Embryonic facial prominence (tissue), 1 donor: ENCODE measurements at regions not wholly inside any gene's neighbourhood (a gene's known extent, or its start where the extent isn't known, plus 50 kb on each side); places are given as distances from the start of the nearest gene placed in this dataset.
"Not testable (repeated sequence)": the region's sequence is repeated elsewhere in the genome, so short reads cannot be mapped to it uniquely, and the experiment has no call there.

Experiments
- DNase-seq: peaks from one replicate; pipeline ENCODE4 v3.0.0-alpha.2; 2016; ENCODE audit errors: extremely low spot score

- peak; percentile 14 for DNase-seq
These were observed 379.7 kb downstream of the RPS24 start for GRCh38 chr10:78413076-78414055.

GRCh38 chr10:78414380-78414779 is 380.7 kb downstream of the RPS24 start:
- DNase-seq: no peak

GRCh38 chr10:78415111-78415510 is 381.4 kb downstream of the RPS24 start:
- DNase-seq: no peak

- no peak for DNase-seq
These were observed 382.7 kb downstream of the RPS24 start for GRCh38 chr10:78416031-78417011.

GRCh38 chr10:78417425-78418370 is 384.0 kb downstream of the RPS24 start:
- DNase-seq: no peak

- DNase-seq: no peak
These were observed 386.0 kb downstream of the RPS24 start for GRCh38 chr10:78419481-78420265.

GRCh38 chr10:78420946-78421735 is 387.5 kb downstream of the RPS24 start:
- no peak for DNase-seq

GRCh38 chr10:78424050-78424449 is 390.4 kb downstream of the RPS24 start:
- not testable (repeated sequence) for DNase-seq

GRCh38 chr10:78424723-78425122 is 391.1 kb downstream of the RPS24 start:
- DNase-seq: no peak

GRCh38 chr10:78426181-78426580 is 392.5 kb downstream of the RPS24 start:
- DNase-seq: no peak

- no peak for DNase-seq
These were observed 393.9 kb downstream of the RPS24 start for GRCh38 chr10:78427497-78428031.

GRCh38 chr10:78428579-78428978 is 394.9 kb downstream of the RPS24 start:
- DNase-seq: no peak

GRCh38 chr10:78429984-78430383 is 396.3 kb downstream of the RPS24 start:
- DNase-seq: no peak

- DNase-seq: no peak
These were observed 398.9 kb downstream of the RPS24 start for GRCh38 chr10:78432583-78432982.

- no peak for DNase-seq
These were observed 399.5 kb downstream of the RPS24 start for GRCh38 chr10:78433076-78433595.

GRCh38 chr10:78433766-78434535 is 400.3 kb downstream of the RPS24 start:
- no peak for DNase-seq

- DNase-seq: no peak
These were observed 401.2 kb downstream of the RPS24 start for GRCh38 chr10:78434886-78435285.
